AG08395 (cell line): ENCODE measurements at regions not wholly inside any gene's neighbourhood (a gene's known extent, or its start where the extent isn't known, plus 50 kb on each side); places are given as distances from the start of the nearest gene placed in this dataset.

Experiments
- DNase-seq: peaks from one replicate; pipeline ENCODE4 v3.0.0; 2012; ENCODE audit warnings: mixed read lengths, low spot score

GRCh38 chr1:222168621-222169020 lies 379.3 kb downstream of the HHIPL2 start:
- DNase-seq = no peak

- DNase-seq = no peak
These were observed 380.0 kb downstream of the HHIPL2 start for GRCh38 chr1:222167896-222168295.

- DNase-seq = peak; percentile 91
These were observed 380.8 kb downstream of the HHIPL2 start for GRCh38 chr1:222167111-222167510.

DNA sequence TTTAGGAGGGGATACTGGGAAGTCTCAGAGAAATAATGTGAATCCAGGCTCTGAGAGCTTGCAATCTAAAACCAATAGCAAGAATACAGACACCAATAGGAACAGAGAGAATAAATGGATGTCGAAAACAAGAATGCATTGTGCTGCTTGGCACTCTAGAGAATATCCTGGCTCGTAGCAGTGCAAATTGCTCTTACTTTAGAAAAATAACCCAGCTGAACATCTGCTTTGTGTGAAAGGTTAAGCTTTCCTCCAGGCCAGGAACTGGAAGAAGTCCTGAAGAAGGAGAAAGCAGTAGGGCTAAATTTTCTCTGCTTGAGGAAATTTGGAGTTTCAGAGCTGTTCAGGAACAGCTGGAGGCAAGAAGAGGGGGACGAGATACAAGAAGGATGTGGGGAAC lies 382.3 kb downstream of the HHIPL2 start:
- DNase-seq = no peak

DNA sequence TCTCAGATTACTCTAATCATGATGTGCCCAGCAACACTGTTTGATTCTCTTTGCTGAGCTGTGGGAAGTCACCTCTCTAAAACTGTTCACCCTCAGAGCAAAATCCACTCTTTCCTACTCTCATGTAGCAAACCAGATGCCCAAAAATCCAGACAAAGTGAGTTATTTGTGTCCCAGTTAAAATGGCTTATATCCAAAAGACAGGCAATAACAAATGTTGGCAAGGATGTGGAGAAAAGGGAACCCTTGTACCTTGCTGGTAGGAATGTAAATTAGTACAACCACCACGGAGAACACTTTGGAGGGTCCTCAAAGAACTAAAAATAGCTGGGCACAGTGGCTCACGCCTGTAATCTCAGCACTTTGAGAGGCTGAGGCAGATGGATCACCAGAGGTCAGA lies 384.0 kb downstream of the HHIPL2 start:
- no peak for DNase-seq

DNA sequence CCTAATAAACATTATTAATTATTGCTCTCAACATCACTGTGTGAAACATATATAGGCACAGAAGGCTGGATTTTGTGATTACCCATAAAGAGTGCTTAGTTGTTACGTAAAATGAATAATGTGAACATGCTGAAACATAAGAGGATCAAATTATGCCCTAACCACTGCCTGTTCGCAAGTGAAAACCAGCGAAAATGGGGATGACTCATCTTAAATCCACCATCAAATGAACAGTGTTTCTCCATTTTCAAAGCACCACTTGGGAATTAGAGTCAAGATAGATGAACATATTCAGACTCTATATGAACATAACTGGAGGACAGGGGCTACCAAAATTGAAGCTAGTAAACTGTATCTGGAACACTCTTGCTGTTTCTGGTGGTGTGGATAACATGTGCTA lies 386.2 kb downstream of the HHIPL2 start:
- DNase-seq = no peak

GRCh38 chr1:222157612-222158011 lies 390.3 kb downstream of the HHIPL2 start:
- no peak for DNase-seq

- no peak for DNase-seq
These were observed 398.3 kb upstream of the DUSP10 start for GRCh38 chr1:222140206-222140605.

DNA sequence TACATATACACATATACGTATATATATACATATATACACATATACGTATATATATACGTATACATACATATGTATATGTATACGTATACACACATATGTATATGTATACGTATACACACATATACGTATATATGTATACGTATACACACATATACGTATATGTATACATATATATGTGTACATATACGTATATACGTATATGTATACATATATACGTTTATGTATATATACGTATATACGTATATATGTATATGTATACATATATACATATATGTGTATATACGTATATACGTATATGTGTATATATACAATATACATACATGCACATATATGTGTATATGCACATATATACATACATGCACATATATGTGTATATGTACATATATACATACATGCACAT lies 396.2 kb upstream of the DUSP10 start:
- DNase-seq = no peak

GRCh38 chr1:222136869-222137268 lies 395.0 kb upstream of the DUSP10 start:
- DNase-seq = peak; percentile 0

DNA sequence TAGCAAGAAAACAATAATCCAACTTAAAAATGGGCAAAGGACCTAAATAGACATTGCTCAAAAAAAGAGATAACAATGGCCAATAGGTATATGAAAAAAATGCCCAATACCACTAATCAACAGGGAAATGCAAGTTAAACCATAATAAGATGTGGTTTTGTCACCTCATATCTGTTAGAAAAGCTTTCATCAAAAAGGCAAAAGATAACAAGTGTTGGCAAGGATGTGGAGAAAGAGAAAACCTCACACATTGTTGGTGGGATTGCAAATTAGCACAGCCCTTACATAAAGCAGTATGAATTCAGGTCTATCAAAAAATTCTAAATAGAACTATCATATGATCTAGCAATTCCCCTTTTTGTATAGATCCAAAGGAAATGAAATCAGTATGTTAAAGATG lies 387.2 kb upstream of the DUSP10 start:
- DNase-seq = no peak

GRCh38 chr1:222127526-222128152 lies 385.8 kb upstream of the DUSP10 start:
- peak; percentile 1 for DNase-seq

- peak; percentile 0 for DNase-seq
These were observed 385.2 kb upstream of the DUSP10 start for GRCh38 chr1:222127096-222127495.

DNA sequence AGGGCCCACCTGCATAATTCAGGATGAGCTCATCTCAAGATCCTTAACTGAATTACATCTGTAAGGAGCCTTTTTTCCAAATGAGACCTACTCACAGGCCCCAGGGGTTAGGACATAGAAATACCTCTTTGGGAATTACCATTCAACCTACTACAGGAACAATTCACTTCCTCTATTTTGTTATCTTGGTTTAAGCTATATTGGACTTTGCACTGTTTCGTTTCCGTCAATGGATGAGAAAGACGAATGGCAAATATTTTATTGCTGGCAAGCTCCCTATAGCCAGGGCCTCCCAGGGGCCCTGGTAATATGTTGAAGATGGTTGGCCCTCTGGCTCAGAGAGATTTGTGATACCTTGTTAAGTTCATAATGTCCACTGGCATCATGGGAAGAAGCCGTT lies 384.2 kb upstream of the DUSP10 start:
- DNase-seq = peak; percentile 0

- DNase-seq = peak; percentile 5
These were observed 382.7 kb upstream of the DUSP10 start for GRCh38 chr1:222124602-222125001.

DNA sequence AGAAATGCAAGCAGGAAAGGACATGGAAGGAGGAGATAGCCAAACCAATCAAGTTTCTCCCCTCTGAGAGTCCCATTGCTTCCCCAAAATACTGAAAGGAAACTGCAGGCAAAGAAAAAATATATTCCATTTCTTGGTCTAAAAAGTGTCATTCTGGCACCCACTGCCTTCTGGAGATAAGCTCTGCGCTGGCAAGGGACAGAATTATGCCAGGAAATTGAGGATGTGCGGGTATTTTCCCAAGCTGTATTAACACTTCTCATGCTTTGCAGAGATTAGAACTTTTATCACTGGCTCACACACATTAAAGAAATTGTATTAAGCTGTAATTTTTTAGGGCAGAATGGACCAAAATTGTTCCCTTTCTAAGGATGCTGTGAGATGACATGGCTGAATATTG lies 381.2 kb upstream of the DUSP10 start:
- peak; percentile 0 for DNase-seq

DNA sequence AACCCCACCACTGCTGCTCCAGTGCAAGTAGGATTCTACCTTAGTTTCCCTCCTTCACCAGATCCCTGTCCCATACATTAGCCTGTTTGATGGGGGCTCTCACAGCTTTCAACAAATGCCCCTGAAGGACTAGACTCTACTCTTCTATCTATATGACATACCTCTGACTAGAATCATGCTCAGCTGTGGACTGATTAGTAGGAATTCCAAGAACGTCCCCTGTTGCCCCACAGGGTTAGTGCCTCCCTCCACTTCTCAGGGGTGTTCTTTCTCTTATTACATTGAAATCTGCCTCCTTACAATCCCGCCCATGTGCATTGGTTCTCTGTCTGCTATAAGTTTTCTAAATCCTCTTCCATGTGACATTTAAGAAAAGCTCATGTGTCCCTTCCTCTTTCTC lies 375.9 kb upstream of the DUSP10 start:
- peak; percentile 2 for DNase-seq

- no peak for DNase-seq
These were observed 372.8 kb upstream of the DUSP10 start for GRCh38 chr1:222114536-222115156.

DNA sequence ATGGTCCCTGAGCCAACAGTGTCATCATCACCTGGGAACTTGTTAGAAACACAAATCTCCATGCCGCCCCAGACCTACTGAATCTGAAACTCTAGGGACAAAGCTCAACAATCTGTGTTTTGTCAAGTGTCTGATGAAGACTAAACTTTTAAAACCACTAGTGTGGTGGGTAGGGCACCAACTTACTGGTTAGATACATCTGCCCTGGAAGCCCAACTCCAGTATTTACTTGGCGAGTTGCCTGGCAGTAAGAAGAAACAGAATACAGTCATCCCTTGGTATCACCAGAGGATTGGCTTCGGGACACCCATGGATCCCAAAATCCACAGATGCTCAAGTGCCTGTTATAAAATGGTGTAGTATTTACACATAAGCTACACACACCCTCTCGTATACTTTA lies 367.9 kb upstream of the DUSP10 start:
- no peak for DNase-seq

DNA sequence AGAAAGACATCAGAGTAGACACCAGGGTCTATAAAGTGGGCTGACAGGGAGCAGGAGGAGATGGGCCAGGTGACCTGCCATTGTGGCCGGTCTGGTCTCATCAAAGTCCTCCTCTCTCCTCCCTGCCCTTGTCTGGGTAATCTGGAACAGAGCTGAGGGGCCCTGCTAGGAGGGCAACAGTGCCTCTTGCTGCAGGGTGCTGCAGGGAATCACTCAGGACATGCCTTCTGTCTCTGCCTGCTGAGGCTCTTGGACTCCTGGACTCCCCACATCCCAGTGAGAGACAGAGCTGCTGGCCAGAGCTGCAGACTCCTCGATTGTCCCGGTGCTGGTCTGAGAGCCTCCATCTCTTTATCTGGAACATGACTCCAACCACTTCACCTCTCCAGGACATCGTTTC lies 366.1 kb upstream of the DUSP10 start:
- no peak for DNase-seq

DNA sequence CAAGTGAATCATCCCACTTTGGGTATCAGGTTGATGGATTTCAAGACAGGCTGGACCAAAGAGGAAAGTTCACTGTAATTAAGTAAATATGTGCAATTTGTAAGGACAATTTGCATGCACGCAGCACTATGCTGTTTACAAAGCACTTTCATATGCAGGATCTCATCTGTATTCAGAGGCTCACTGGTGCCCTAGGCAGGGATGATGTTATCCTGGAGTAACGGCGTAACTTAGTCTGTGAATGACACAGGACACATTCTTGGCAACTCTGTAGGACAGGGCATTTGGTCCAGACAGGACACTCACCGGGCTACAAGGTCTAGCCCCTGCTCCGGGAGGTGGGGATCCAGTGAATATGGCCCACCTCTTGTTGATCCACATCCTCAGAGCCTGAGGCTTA lies 365.4 kb upstream of the DUSP10 start:
- no peak for DNase-seq

DNA sequence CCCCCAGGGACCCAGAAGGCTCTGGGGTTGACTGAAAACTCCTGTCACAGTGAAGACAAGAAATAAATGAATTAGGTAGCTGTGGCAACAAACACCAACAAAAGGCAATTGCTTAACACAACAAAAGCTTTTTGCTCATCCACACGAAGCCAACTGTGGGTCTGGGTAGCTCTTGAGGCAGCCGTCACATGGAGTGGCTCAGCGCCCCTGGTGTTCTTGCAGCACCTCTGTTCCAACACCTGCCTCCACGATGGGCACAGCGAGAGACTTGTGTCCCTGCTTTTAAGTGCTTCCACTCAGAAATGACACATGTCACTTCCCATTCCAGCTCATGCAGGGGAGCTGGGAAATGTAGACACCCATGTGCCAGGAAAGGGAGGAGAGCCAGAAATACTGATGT lies 364.5 kb upstream of the DUSP10 start:
- no peak for DNase-seq

DNA sequence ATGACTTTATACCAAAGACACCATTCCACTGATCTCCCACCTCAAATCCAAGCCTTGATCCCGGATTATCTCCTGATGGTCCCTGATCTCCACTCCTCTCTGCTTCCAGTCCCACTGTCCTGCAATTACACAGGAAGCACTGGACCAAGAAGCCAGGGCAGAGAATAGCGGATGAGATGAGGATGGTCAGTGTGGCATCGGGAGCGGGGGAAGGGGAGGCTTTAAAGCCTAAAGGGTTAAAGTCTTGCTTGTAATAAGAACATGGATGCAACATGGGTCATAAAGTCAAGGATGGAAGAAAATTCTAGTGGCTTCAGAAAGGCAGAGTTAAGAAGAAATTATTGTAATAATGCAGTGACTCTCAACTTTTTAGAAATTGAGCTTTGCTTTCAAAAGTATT lies 364.0 kb upstream of the DUSP10 start:
- DNase-seq = no peak

DNA sequence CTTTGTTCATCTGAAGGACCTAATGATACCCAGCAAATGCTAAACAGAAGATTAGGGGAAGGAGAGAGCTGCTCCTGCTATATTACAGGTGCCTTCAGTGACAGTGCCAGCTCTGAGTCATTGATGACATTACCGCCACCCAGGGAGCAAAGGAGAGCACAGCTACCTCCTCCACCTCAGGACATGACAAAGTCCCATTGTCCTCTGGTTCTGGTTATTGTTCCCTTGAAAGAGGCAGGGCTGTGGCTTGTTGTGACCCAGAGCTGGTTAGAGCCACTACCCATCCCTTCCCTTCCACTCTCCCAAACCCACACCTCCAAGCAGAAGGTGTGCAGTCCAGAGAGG lies 363.5 kb upstream of the DUSP10 start:
- DNase-seq = no peak
